SK-N-SH treated with all-trans-retinoic acid at 6 μM for 48 hours (cell line): ENCODE measurements at regions not wholly inside any gene's neighbourhood (a gene's known extent, or its start where the extent isn't known, plus 50 kb on each side); places are given as distances from the start of the nearest gene placed in this dataset.

Experiments
- ATAC-seq: fragments of 200-7000 bp; cut with Tn5 transposase; 3 replicates; pipeline ENCODE4 v1.9.1; 2020; ENCODE audit warnings: mild to moderate bottlenecking, moderate library complexity
- BACH2 ChIP-seq: fragments of 250-450 bp; sonication (Bioruptor Pico); IDR thresholded peaks from 2 replicates; pipeline ENCODE4 v1.9.0; 2021; ENCODE audit warnings: mild to moderate bottlenecking, borderline replicate concordance
- CSDC2 ChIP-seq: fragments of 250-450 bp; sonication (Bioruptor Pico); IDR thresholded peaks from 2 replicates; pipeline ENCODE4 v1.5.0; 2020; ENCODE audit warnings: mild to moderate bottlenecking, moderate library complexity
- ESRRG ChIP-seq: fragments of 250-450 bp; sonication (Bioruptor Pico); IDR thresholded peaks from 2 replicates; pipeline ENCODE4 v1.6.1; 2021; ENCODE audit warnings: mild to moderate bottlenecking
- GLIS3 ChIP-seq: fragments of 250-450 bp; sonication (Bioruptor Pico); IDR thresholded peaks from 2 replicates; pipeline ENCODE4 v1.5.0; 2020; ENCODE audit warnings: mild to moderate bottlenecking, moderate library complexity
- ISL1 ChIP-seq: fragments of 250-450 bp; sonication (Bioruptor Pico); IDR thresholded peaks from 2 replicates; pipeline ENCODE4 v2.1.2; 2022; ENCODE audit warnings: mild to moderate bottlenecking, moderate library complexity
- OSR1 ChIP-seq: fragments of 250-450 bp; sonication (Bioruptor Pico); IDR thresholded peaks from 2 replicates; pipeline ENCODE4 v1.8.0; 2022; ENCODE audit warnings: moderate library complexity, mild to moderate bottlenecking, inconsistent platforms
- SNAI2 ChIP-seq: fragments of 250-450 bp; sonication (Bioruptor Pico); IDR thresholded peaks from 2 replicates; pipeline ENCODE4 v1.5.0; 2020; ENCODE audit warnings: mild to moderate bottlenecking, moderate library complexity
- TCF4 ChIP-seq: fragments of 250-450 bp; sonication (Bioruptor Pico); IDR thresholded peaks from 2 replicates; pipeline ENCODE4 v1.8.0; 2021; ENCODE audit warnings: mild to moderate bottlenecking, moderate library complexity, borderline replicate concordance
- TOX ChIP-seq: fragments of 250-450 bp; sonication (Bioruptor Pico); IDR thresholded peaks from 2 replicates; pipeline ENCODE4 v1.8.0; 2021; ENCODE audit warnings: mild to moderate bottlenecking, moderate library complexity, borderline replicate concordance
- ZC3H10 ChIP-seq: fragments of 250-450 bp; sonication (Bioruptor Pico); IDR thresholded peaks from 2 replicates; pipeline ENCODE4 v1.5.1; 2021; ENCODE audit warnings: mild to moderate bottlenecking, moderate library complexity
- ZFP3 ChIP-seq: fragments of 250-450 bp; sonication (Bioruptor Pico); IDR thresholded peaks from 2 replicates; pipeline ENCODE4 v1.5.0; 2020; ENCODE audit warnings: mild to moderate bottlenecking, moderate library complexity
- ZFP30 ChIP-seq: fragments of 450-650 bp; formaldehyde crosslinking; IDR thresholded peaks from 2 replicates; pipeline ENCODE4 v1.5.0; 2022; ENCODE audit warnings: mild to moderate bottlenecking, moderate library complexity
- ZNF565 ChIP-seq: fragments of 450-650 bp; formaldehyde crosslinking; conservative IDR thresholded peaks from 2 replicates; pipeline ENCODE4 v1.5.0; 2020; ENCODE audit warnings: low read depth, mild to moderate bottlenecking, moderate library complexity
- ZNF70 ChIP-seq: fragments of 450-650 bp; formaldehyde crosslinking; IDR thresholded peaks from 2 replicates; pipeline ENCODE4 v1.5.0; 2020; ENCODE audit warnings: mild to moderate bottlenecking, moderate library complexity
- ZNF8 ChIP-seq: fragments of 450-650 bp; formaldehyde crosslinking; IDR thresholded peaks from 2 replicates; pipeline ENCODE4 v1.5.0; 2020; ENCODE audit warnings: mild to moderate bottlenecking, moderate library complexity
- TF ChIP-seq, protein P1 (sequence below): fragments of 250-450 bp; sonication (Bioruptor Pico); IDR thresholded peaks from 2 replicates; pipeline ENCODE4 v1.5.0; 2020; ENCODE audit warnings: mild to moderate bottlenecking, moderate library complexity
- TF ChIP-seq, protein P2 (sequence below): fragments of 250-450 bp; sonication (Bioruptor Pico); IDR thresholded peaks from 2 replicates; pipeline ENCODE4 v1.8.0; 2021; ENCODE audit warnings: low read depth, mild to moderate bottlenecking, moderate library complexity, borderline replicate concordance
- TF ChIP-seq, protein P3 (sequence below): fragments of 250-450 bp; sonication (Bioruptor Pico); IDR thresholded peaks from 2 replicates; pipeline ENCODE4 v1.5.1; 2020; ENCODE audit warnings: low read depth, mild to moderate bottlenecking, moderate library complexity
- TF ChIP-seq, protein P4 (sequence below): fragments of 250-450 bp; sonication (Bioruptor Pico); IDR thresholded peaks from 2 replicates; pipeline ENCODE4 v1.8.0; 2020; ENCODE audit warnings: mild to moderate bottlenecking, moderate library complexity, borderline replicate concordance

DNA sequence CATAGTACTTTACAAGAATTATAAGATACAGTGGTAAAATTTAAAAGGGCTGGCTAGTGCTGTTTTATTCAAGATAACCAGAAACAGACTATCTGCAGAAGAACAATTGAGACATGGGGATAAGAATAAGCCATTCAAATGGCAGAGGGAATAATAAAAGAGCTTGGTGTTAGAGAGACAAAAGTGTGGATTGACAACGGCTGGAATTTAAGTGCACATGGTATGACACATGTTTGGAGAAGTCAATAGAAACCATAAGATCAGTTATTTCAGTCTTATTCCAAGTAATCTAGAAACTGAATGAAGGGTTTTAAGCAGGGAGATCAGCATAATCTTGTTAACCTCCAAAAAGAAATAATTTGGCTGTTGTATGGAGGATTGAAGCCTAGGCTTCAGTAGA is 1205.5 kb upstream of the CITED2 start:
- no peak for ATAC-seq
- TF ChIP-seq ZC3H10 (CRISPR knock-in tag) (no peak), TCF4 (CRISPR knock-in tag) (no peak), BACH2 (CRISPR knock-in tag) (no peak)

DNA sequence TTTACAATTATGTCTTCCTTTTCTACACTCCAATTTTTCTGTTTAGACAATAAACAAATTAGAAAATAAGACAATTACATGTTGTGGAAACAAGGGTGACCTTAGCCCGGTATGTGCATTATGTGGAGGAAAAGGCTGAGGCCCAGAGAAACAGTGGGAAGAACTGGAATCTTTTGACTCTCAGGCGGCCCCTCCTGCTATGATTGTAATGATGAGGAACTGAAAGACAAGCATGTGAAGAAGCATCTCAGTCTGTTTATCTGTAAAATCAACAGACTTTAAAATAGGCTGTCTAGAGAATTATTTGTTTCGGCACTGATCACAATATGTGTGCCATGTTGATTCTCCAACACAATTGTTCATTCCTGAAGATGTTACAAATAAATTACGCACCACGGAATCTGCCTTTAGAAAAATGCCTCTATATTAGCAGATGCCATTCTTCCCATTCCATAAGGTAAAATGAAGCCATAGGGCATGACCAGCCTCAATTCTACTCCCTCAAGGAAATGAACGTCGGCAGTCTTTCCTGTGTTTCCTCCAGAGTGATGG is 1201.6 kb upstream of the CITED2 start:
- peak; percentile 25; the same call in 2 of the 3 replicates for ATAC-seq
- TF ChIP-seq SNAI2 (CRISPR knock-in tag) (no peak), ESRRG (CRISPR knock-in tag) (no peak), ISL1 (CRISPR knock-in tag) (no peak), ZFP30 (no peak), CSDC2 (CRISPR knock-in tag) (no peak), ZNF70 (CRISPR knock-in tag) (no peak), ZFP3 (no peak), BACH2 (CRISPR knock-in tag) (no peak), TCF4 (CRISPR knock-in tag) (no peak), ZNF565 (CRISPR knock-in tag) (no peak), ZC3H10 (CRISPR knock-in tag) (no peak), OSR1 (CRISPR knock-in tag) (no peak)
- TF ChIP-seq, protein P1, sequence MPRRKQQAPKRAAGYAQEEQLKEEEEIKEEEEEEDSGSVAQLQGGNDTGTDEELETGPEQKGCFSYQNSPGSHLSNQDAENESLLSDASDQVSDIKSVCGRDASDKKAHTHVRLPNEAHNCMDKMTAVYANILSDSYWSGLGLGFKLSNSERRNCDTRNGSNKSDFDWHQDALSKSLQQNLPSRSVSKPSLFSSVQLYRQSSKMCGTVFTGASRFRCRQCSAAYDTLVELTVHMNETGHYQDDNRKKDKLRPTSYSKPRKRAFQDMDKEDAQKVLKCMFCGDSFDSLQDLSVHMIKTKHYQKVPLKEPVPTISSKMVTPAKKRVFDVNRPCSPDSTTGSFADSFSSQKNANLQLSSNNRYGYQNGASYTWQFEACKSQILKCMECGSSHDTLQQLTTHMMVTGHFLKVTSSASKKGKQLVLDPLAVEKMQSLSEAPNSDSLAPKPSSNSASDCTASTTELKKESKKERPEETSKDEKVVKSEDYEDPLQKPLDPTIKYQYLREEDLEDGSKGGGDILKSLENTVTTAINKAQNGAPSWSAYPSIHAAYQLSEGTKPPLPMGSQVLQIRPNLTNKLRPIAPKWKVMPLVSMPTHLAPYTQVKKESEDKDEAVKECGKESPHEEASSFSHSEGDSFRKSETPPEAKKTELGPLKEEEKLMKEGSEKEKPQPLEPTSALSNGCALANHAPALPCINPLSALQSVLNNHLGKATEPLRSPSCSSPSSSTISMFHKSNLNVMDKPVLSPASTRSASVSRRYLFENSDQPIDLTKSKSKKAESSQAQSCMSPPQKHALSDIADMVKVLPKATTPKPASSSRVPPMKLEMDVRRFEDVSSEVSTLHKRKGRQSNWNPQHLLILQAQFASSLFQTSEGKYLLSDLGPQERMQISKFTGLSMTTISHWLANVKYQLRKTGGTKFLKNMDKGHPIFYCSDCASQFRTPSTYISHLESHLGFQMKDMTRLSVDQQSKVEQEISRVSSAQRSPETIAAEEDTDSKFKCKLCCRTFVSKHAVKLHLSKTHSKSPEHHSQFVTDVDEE (CRISPR knock-in tag), result no peak
- TF ChIP-seq, protein P2, sequence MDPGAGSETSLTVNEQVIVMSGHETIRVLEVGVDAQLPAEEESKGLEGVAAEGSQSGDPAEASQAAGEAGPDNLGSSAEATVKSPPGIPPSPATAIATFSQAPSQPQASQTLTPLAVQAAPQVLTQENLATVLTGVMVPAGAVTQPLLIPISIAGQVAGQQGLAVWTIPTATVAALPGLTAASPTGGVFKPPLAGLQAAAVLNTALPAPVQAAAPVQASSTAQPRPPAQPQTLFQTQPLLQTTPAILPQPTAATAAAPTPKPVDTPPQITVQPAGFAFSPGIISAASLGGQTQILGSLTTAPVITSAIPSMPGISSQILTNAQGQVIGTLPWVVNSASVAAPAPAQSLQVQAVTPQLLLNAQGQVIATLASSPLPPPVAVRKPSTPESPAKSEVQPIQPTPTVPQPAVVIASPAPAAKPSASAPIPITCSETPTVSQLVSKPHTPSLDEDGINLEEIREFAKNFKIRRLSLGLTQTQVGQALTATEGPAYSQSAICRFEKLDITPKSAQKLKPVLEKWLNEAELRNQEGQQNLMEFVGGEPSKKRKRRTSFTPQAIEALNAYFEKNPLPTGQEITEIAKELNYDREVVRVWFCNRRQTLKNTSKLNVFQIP (CRISPR knock-in tag), result no peak
- TF ChIP-seq, protein P3, sequence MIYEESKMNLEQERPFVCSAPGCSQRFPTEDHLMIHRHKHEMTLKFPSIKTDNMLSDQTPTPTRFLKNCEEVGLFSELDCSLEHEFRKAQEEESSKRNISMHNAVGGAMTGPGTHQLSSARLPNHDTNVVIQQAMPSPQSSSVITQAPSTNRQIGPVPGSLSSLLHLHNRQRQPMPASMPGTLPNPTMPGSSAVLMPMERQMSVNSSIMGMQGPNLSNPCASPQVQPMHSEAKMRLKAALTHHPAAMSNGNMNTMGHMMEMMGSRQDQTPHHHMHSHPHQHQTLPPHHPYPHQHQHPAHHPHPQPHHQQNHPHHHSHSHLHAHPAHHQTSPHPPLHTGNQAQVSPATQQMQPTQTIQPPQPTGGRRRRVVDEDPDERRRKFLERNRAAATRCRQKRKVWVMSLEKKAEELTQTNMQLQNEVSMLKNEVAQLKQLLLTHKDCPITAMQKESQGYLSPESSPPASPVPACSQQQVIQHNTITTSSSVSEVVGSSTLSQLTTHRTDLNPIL (CRISPR knock-in tag), result no peak

DNA sequence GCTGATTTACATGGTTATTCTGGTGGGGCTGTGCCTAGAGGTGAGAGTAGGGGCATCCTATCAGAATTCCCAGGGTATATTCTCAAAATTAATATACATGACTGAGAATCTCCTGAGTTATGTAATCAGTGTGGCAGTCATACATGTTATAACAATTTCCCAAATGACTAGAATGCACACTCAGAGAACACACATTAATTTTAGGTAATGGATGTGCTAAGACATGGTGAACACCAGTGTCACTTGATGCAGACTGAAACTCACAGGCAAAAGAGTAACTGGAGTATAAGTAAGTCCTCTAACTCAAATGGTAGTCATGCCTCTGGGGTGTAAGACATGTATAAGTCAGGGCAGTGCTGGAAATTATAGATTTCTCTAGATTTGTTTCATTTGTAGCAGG is 1198.4 kb upstream of the CITED2 start:
- no peak for TF ChIP-seq GLIS3 (CRISPR knock-in tag)
- TF ChIP-seq CSDC2 (CRISPR knock-in tag), result no peak
- TF ChIP-seq, protein P3 (CRISPR knock-in tag), result no peak
- peak; percentile 15; the same call in 2 of the 3 replicates for ATAC-seq

DNA sequence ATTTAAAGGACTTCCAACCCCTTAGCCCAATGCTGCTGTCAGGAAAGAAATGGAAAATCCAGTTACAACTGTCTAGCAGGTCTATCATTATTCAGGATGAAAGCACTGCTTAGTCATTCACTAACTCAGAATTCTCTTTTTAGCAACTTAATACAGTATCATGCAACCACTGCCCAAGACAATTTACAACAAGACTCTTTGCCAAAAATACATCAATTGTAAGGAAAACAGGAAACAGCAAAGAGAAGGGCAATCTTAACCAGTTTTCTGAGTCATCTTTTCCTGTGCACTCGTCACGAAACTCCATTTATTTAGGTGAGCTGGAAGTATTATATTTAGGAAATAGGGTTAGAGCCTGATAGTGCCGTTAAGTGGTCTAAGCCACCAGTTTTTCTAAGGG is 1197.7 kb upstream of the CITED2 start:
- peak; percentile 89 for ATAC-seq
- TF ChIP-seq, protein P4, sequence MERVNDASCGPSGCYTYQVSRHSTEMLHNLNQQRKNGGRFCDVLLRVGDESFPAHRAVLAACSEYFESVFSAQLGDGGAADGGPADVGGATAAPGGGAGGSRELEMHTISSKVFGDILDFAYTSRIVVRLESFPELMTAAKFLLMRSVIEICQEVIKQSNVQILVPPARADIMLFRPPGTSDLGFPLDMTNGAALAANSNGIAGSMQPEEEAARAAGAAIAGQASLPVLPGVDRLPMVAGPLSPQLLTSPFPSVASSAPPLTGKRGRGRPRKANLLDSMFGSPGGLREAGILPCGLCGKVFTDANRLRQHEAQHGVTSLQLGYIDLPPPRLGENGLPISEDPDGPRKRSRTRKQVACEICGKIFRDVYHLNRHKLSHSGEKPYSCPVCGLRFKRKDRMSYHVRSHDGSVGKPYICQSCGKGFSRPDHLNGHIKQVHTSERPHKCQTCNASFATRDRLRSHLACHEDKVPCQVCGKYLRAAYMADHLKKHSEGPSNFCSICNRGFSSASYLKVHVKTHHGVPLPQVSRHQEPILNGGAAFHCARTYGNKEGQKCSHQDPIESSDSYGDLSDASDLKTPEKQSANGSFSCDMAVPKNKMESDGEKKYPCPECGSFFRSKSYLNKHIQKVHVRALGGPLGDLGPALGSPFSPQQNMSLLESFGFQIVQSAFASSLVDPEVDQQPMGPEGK, result no peak
- TF ChIP-seq ZC3H10 (CRISPR knock-in tag) (peak; percentile 92), TOX (CRISPR knock-in tag) (peak; percentile 78), GLIS3 (CRISPR knock-in tag) (no peak), ZNF70 (CRISPR knock-in tag) (no peak), ESRRG (CRISPR knock-in tag) (no peak), OSR1 (CRISPR knock-in tag) (no peak), TCF4 (CRISPR knock-in tag) (no peak), CSDC2 (CRISPR knock-in tag) (no peak), BACH2 (CRISPR knock-in tag) (no peak), ZFP3 (no peak), ZNF8 (CRISPR knock-in tag) (no peak)
- TF ChIP-seq, protein P3 (CRISPR knock-in tag), result no peak
- TF ChIP-seq, protein P2 (CRISPR knock-in tag), result peak; percentile 85; the same call in 1 of the 2 replicates
